Endodermal cell (in vitro differentiated cells): ENCODE measurements at regions not wholly inside any gene's neighbourhood (a gene's known extent, or its start where the extent isn't known, plus 50 kb on each side); places are given as distances from the start of the nearest gene placed in this dataset.

Source experiments
- DNase-seq: peaks from one replicate; pipeline ENCODE4 v3.0.0-alpha.2; 2017
- H3K27ac ChIP-seq: 2 replicates; pipeline ENCODE4 v1.5.1; 2013; ENCODE audit warnings: mild to moderate bottlenecking, low read depth, low read length, moderate library complexity
- H3K27me3 ChIP-seq: 2 replicates; pipeline ENCODE4 v1.6.1; 2013; ENCODE audit warnings: mild to moderate bottlenecking, low read length, moderate library complexity; ENCODE audit not compliant: insufficient read depth, control insufficient read depth, poor library complexity, severe bottlenecking
- H3K36me3 ChIP-seq: 2 replicates; pipeline ENCODE4 v1.7.0; 2013; ENCODE audit warnings: mild to moderate bottlenecking, low read length, moderate library complexity; ENCODE audit not compliant: control insufficient read depth, insufficient read depth
- H3K4me1 ChIP-seq: one replicate; pipeline ENCODE4 v1.7.0; 2013; ENCODE audit warnings: low read length; ENCODE audit not compliant: control insufficient read depth, insufficient read depth
- H3K4me3 ChIP-seq: 2 replicates; pipeline ENCODE4 v1.5.1; 2013; ENCODE audit warnings: mild to moderate bottlenecking, low read length, moderate library complexity
- H3K9ac ChIP-seq: 2 replicates; pipeline ENCODE4 v1.6.1; 2013; ENCODE audit warnings: mild to moderate bottlenecking, low read length, moderate library complexity; ENCODE audit not compliant: poor library complexity, severe bottlenecking; ENCODE audit errors: extremely low read depth
- H3K9me3 ChIP-seq: 2 replicates; pipeline ENCODE4 v1.6.1; 2013; ENCODE audit warnings: mild to moderate bottlenecking, low read length, moderate library complexity; ENCODE audit not compliant: control insufficient read depth
- H3K27ac Mint-ChIP-seq: 2 replicates; pipeline ENCODE4 v1.8.0; 2020; ENCODE audit warnings: mixed read lengths
- H3K27me3 Mint-ChIP-seq: 2 replicates; pipeline ENCODE4 v1.8.0; 2021; ENCODE audit warnings: mild to moderate bottlenecking, mixed read lengths; ENCODE audit not compliant: insufficient read depth
- H3K36me3 Mint-ChIP-seq: 2 replicates; pipeline ENCODE4 v1.8.0; 2020; ENCODE audit warnings: low read depth, mixed read lengths
- H3K4me1 Mint-ChIP-seq: 2 replicates; pipeline ENCODE4 v1.8.0; 2020; ENCODE audit warnings: mixed read lengths
- H3K4me3 Mint-ChIP-seq: 2 replicates; pipeline ENCODE4 v1.8.0; 2020; ENCODE audit warnings: mild to moderate bottlenecking, moderate library complexity, mixed read lengths
- H3K9me3 Mint-ChIP-seq: 2 replicates; pipeline ENCODE4 v1.8.0; 2020; ENCODE audit warnings: mild to moderate bottlenecking, mixed read lengths
- CTCF ChIP-seq: fragments of 200-600 bp; sonication (generic); conservative IDR thresholded peaks from 2 replicates; pipeline ENCODE4 v1.5.0; 2021; ENCODE audit warnings: antibody characterized with exemption, mild to moderate bottlenecking
- WGBS, 2 experiments: methylation state at CpG; one replicate each; pipeline versions ENCODE4 v1.1.5 to v1.1.7; 2013; ENCODE audit warnings: missing lambda C conversion rate in 2 of 2, mixed read lengths in 1 of 2; ENCODE audit not compliant: insufficient coverage in 1 of 2, insufficient read length in 1 of 2; 5-methylcytosine and 5-hydroxymethylcytosine counted together

DNA sequence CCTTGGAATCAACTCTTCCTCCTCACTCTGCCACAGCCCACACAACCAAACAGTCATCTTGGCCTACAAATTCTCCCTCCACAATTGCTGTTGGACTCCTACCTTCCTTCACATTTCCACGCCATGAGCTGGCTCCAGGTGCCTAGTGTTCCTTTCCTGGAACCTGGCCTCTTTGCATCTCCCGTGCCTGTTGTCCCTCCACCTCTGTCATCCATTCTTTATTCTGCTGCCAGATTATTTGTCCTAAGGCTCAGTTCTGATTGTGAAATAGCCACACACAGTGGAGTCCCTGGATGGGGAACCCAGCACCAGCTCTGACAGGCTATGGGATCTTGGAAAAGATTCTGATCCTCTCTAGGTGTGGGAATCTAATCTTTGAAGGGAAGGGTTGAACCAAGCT is 109.1 kb upstream of the ANKH start:
- Mint-ChIP-seq H3K9me3 (peaks cover 14% of the 10 kb centered on the region), H3K27ac (no peak overlapping the region), H3K4me1 (no peaks in the 10 kb centered on the region), H3K4me3 (no peak overlapping the region), H3K27me3 (no peaks in the 10 kb centered on the region), H3K36me3 (no peaks in the 10 kb centered on the region)
- no peak for DNase-seq
- H3K9ac ChIP-seq, result no peak overlapping the region
- H3K9me3 ChIP-seq, result peaks cover 7% of the 10 kb centered on the region
- H3K27me3 ChIP-seq, result no peaks in the 10 kb centered on the region
- no peaks in the 10 kb centered on the region for H3K4me1 ChIP-seq
- no peaks in the 10 kb centered on the region for H3K36me3 ChIP-seq
- TF ChIP-seq CTCF, result no peak
- no peak overlapping the region for H3K27ac ChIP-seq
- H3K4me3 ChIP-seq, result no peak overlapping the region
- WGBS, 2 experiments, result 87 to 100% methylated on average over 2 of the region's 2 CpGs

- no peak for DNase-seq
- no peaks in the 10 kb centered on the region for H3K36me3 Mint-ChIP-seq
- Histone ChIP-seq H3K9ac (no peak overlapping the region), H3K9me3 (peaks cover 7% of the 10 kb centered on the region), H3K4me1 (no peaks in the 10 kb centered on the region), H3K4me3 (no peak overlapping the region), H3K27me3 (no peaks in the 10 kb centered on the region), H3K27ac (no peak overlapping the region), H3K36me3 (no peaks in the 10 kb centered on the region)
- H3K27ac Mint-ChIP-seq, result no peak overlapping the region
- TF ChIP-seq CTCF, result no peak
- peaks cover 12% of the 10 kb centered on the region for H3K9me3 Mint-ChIP-seq
- no peaks in the 10 kb centered on the region for H3K4me1 Mint-ChIP-seq
- no peak overlapping the region for H3K4me3 Mint-ChIP-seq
- WGBS, 2 experiments, result 90 to 100% methylated on average over 2 of the region's 2 CpGs
- H3K27me3 Mint-ChIP-seq, result no peaks in the 10 kb centered on the region
Observed at GRCh38 chr5:14977058-14977685, 105.6 kb upstream of the ANKH start.

GRCh38 chr5:14976486-14976885 is 104.9 kb upstream of the ANKH start:
- DNase-seq, result no peak
- peaks cover 7% of the 10 kb centered on the region for H3K9me3 ChIP-seq
- no peak overlapping the region for H3K4me3 Mint-ChIP-seq
- H3K9ac ChIP-seq, result no peak overlapping the region
- WGBS, 2 experiments, result 94 to 97% methylated on average over 4 to 7 of the region's 7 CpGs
- H3K9me3 Mint-ChIP-seq, result peaks cover 8% of the 10 kb centered on the region
- no peak for TF ChIP-seq CTCF
- no peaks in the 10 kb centered on the region for H3K4me1 ChIP-seq
- H3K27me3 ChIP-seq, result no peaks in the 10 kb centered on the region
- no peaks in the 10 kb centered on the region for H3K27me3 Mint-ChIP-seq
- no peaks in the 10 kb centered on the region for H3K36me3 Mint-ChIP-seq
- no peak overlapping the region for H3K27ac Mint-ChIP-seq
- no peak overlapping the region for H3K4me3 ChIP-seq
- H3K27ac ChIP-seq, result no peak overlapping the region
- no peaks in the 10 kb centered on the region for H3K36me3 ChIP-seq
- no peaks in the 10 kb centered on the region for H3K4me1 Mint-ChIP-seq
